DND-41 (cell line): ENCODE measurements at regions not wholly inside any gene's neighbourhood (a gene's known extent, or its start where the extent isn't known, plus 50 kb on each side); places are given as distances from the start of the nearest gene placed in this dataset.

Experiments
- ATAC-seq: fragments of 200-7000 bp; cut with Tn5 transposase; 3 replicates; pipeline ENCODE4 v1.9.1; 2021; ENCODE audit warnings: low read depth; ENCODE audit not compliant: insufficient read depth
- DNase-seq: peaks from one replicate; pipeline ENCODE4 v3.0.0-alpha.2; 2020
- H2AFZ ChIP-seq: 2 replicates; pipeline ENCODE4 v1.6.0; 2012; ENCODE audit warnings: low read depth, low read length
- H3K27ac ChIP-seq: 2 replicates; pipeline ENCODE4 v1.5.1; 2012; ENCODE audit warnings: low read length, inconsistent platforms
- H3K27me3 ChIP-seq: fragments of 200-600 bp; sonication (generic); 2 replicates; pipeline ENCODE4 v1.6.0; 2012; ENCODE audit warnings: low read length, mild to moderate bottlenecking, inconsistent platforms; ENCODE audit not compliant: insufficient read depth, poor library complexity
- H3K36me3 ChIP-seq: 2 replicates; pipeline ENCODE4 v1.5.1; 2012; ENCODE audit warnings: low read length, inconsistent platforms; ENCODE audit not compliant: insufficient read depth
- H3K4me1 ChIP-seq: 2 replicates; pipeline ENCODE4 v1.5.1; 2012; ENCODE audit warnings: mild to moderate bottlenecking, low read length; ENCODE audit not compliant: insufficient read depth
- H3K4me2 ChIP-seq: 2 replicates; pipeline ENCODE4 v1.6.0; 2012; ENCODE audit warnings: mild to moderate bottlenecking, moderate library complexity, low read length, inconsistent platforms; ENCODE audit not compliant: insufficient read depth
- H3K4me3 ChIP-seq, 2 experiments: fragments of 200-600 bp in 1 of 2; shearing (Covaris generic) in 1 of 2; 2 replicates each; pipeline ENCODE4 v1.5.1; 2012 to 2016; ENCODE audit warnings: inconsistent platforms in 2 of 2, low read length in 2 of 2, mild to moderate bottlenecking in 2 of 2, low read depth in 1 of 2, moderate library complexity in 1 of 2
- H3K79me2 ChIP-seq: 2 replicates; pipeline ENCODE4 v1.6.0; 2012; ENCODE audit warnings: low read length, inconsistent platforms; ENCODE audit not compliant: insufficient read depth
- H3K9ac ChIP-seq: 2 replicates; pipeline ENCODE4 v1.6.0; 2012; ENCODE audit warnings: low read depth, mild to moderate bottlenecking, inconsistent platforms, low read length, moderate library complexity
- H3K9me3 ChIP-seq: 2 replicates; pipeline ENCODE4 v1.5.1; 2012; ENCODE audit warnings: low read length, moderate library complexity, mild to moderate bottlenecking, inconsistent platforms; ENCODE audit not compliant: insufficient read depth, severe bottlenecking
- H4K20me1 ChIP-seq: 2 replicates; pipeline ENCODE4 v1.6.0; 2012; ENCODE audit warnings: low read length; ENCODE audit not compliant: insufficient read depth
- CTCF ChIP-seq: IDR thresholded peaks from 2 replicates; pipeline ENCODE4 v1.5.1; 2012; ENCODE audit warnings: borderline replicate concordance, low read length, moderate library complexity, mild to moderate bottlenecking; ENCODE audit not compliant: poor library complexity, severe bottlenecking; ENCODE audit errors: extremely low read depth
- EZH2 ChIP-seq: IDR thresholded peaks from 3 replicates; pipeline ENCODE4 v1.6.1; 2012; ENCODE audit warnings: borderline replicate concordance, low read depth, mild to moderate bottlenecking, moderate library complexity, low read length, inconsistent platforms; ENCODE audit not compliant: severe bottlenecking

- Histone ChIP-seq H3K79me2 (peaks cover 96% of the 10 kb centered on the region), H3K4me1 (no peaks in the 10 kb centered on the region), H3K36me3 (peaks cover 42% of the 10 kb centered on the region), H3K9me3 (no peaks in the 10 kb centered on the region), H3K4me3 (no peak overlapping the region), H4K20me1 (peaks cover 83% of the 10 kb centered on the region), H2AFZ (no peak overlapping the region), H3K9ac (no peak overlapping the region), H3K4me2 (no peak overlapping the region), H3K27me3 (no peaks in the 10 kb centered on the region), H3K27ac (no peak overlapping the region)
- no peak for DNase-seq
- TF ChIP-seq EZH2, result no peak
- TF ChIP-seq CTCF, result no peak
- ATAC-seq, result no peak
Observed at GRCh38 chr22:42217752-42218280, 52.6 kb downstream of the TCF20 start.

GRCh38 chr22:42217019-42217751 is 53.3 kb downstream of the TCF20 start:
- no peaks in the 10 kb centered on the region for H3K27me3 ChIP-seq
- no peak for ATAC-seq
- peaks cover 83% of the 10 kb centered on the region for H4K20me1 ChIP-seq
- H3K9ac ChIP-seq, result no peak overlapping the region
- no peak for DNase-seq
- peaks cover 48% of the 10 kb centered on the region for H3K36me3 ChIP-seq
- no peak for TF ChIP-seq EZH2
- no peak for TF ChIP-seq CTCF
- no peak overlapping the region for H3K4me3 ChIP-seq
- no peak overlapping the region for H2AFZ ChIP-seq
- peaks cover 96% of the 10 kb centered on the region for H3K79me2 ChIP-seq
- no peaks in the 10 kb centered on the region for H3K9me3 ChIP-seq
- no peak overlapping the region for H3K4me2 ChIP-seq
- no peak overlapping the region for H3K27ac ChIP-seq
- H3K4me1 ChIP-seq, result no peaks in the 10 kb centered on the region

- Histone ChIP-seq H3K79me2 (peaks cover 97% of the 10 kb centered on the region), H2AFZ (no peak overlapping the region), H4K20me1 (peaks cover 87% of the 10 kb centered on the region), H3K27me3 (no peaks in the 10 kb centered on the region), H3K4me2 (no peak overlapping the region), H3K9ac (no peak overlapping the region), H3K9me3 (no peaks in the 10 kb centered on the region), H3K36me3 (peaks cover 72% of the 10 kb centered on the region), H3K27ac (no peak overlapping the region), H3K4me3 (no peak overlapping the region), H3K4me1 (no peaks in the 10 kb centered on the region)
- TF ChIP-seq EZH2 (no peak), CTCF (no peak)
- DNase-seq, result no peak
- ATAC-seq, result no peak
Observed at GRCh38 chr22:42214633-42215415, 55.6 kb downstream of the TCF20 start.
